Activated naive CD8-positive, alpha-beta T cell (primary cell): ENCODE measurements at regions not wholly inside any gene's neighbourhood (a gene's known extent, or its start where the extent isn't known, plus 50 kb on each side); places are given as distances from the start of the nearest gene placed in this dataset.
"Not testable (repeated sequence)": the region's sequence is repeated elsewhere in the genome, so short reads cannot be mapped to it uniquely, and the experiment has no call there.

Experiments
- H3K27ac Mint-ChIP-seq: one replicate; pipeline ENCODE4 v1.8.0; 2021; ENCODE audit warnings: mixed read lengths
- H3K27me3 Mint-ChIP-seq: one replicate; pipeline ENCODE4 v1.8.0; 2021; ENCODE audit warnings: mixed read lengths
- H3K36me3 Mint-ChIP-seq: one replicate; pipeline ENCODE4 v1.8.0; 2021; ENCODE audit warnings: mixed read lengths
- H3K4me1 Mint-ChIP-seq: one replicate; pipeline ENCODE4 v1.8.0; 2021; ENCODE audit warnings: low read depth, mixed read lengths
- H3K4me3 Mint-ChIP-seq: one replicate; pipeline ENCODE4 v1.8.0; 2021; ENCODE audit warnings: mild to moderate bottlenecking, mixed read lengths
- H3K9me3 Mint-ChIP-seq: one replicate; pipeline ENCODE4 v1.8.0; 2021; ENCODE audit warnings: low read depth, mixed read lengths

DNA sequence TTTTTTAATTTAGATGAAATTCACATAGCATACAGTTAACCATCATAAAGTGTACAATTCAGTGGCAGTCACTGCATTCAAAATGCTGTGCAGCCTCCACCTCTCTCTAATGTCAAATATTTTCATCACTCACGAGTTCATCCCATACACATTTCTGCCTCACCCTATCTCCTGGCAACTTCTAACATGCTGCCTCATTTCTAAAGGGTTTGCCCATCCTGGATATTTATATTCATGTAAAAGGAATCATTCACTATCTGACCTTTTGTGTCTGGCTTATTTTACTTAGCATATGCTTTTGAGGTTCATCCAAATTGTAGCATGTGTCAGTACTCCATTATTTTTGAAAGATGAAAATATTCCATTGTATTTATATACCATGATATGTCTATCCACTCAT is 286.9 kb upstream of the VSTM2A start:
- H3K36me3 Mint-ChIP-seq, result no peaks in the 10 kb centered on the region
- H3K27me3 Mint-ChIP-seq, result no peaks in the 10 kb centered on the region
- no peak overlapping the region for H3K27ac Mint-ChIP-seq
- no peaks in the 10 kb centered on the region for H3K4me1 Mint-ChIP-seq
- peaks cover 11% of the 10 kb centered on the region for H3K9me3 Mint-ChIP-seq
- no peak overlapping the region for H3K4me3 Mint-ChIP-seq

GRCh38 chr7:54259185-54259584 is 283.0 kb upstream of the VSTM2A start:
- no peak overlapping the region for H3K4me3 Mint-ChIP-seq
- H3K9me3 Mint-ChIP-seq, result peaks cover 5% of the 10 kb centered on the region
- no peaks in the 10 kb centered on the region for H3K27me3 Mint-ChIP-seq
- H3K36me3 Mint-ChIP-seq, result no peaks in the 10 kb centered on the region
- H3K27ac Mint-ChIP-seq, result no peak overlapping the region
- no peaks in the 10 kb centered on the region for H3K4me1 Mint-ChIP-seq

GRCh38 chr7:54260941-54261371 is 281.2 kb upstream of the VSTM2A start:
- H3K4me1 Mint-ChIP-seq, result no peaks in the 10 kb centered on the region
- H3K27ac Mint-ChIP-seq, result no peak overlapping the region
- H3K4me3 Mint-ChIP-seq, result no peak overlapping the region
- no peaks in the 10 kb centered on the region for H3K36me3 Mint-ChIP-seq
- H3K27me3 Mint-ChIP-seq, result no peaks in the 10 kb centered on the region
- H3K9me3 Mint-ChIP-seq, result peaks cover 9% of the 10 kb centered on the region

GRCh38 chr7:54278847-54279246 is 263.3 kb upstream of the VSTM2A start:
- H3K9me3 Mint-ChIP-seq, result peaks cover 25% of the 10 kb centered on the region
- no peaks in the 10 kb centered on the region for H3K4me1 Mint-ChIP-seq
- no peak overlapping the region for H3K4me3 Mint-ChIP-seq
- no peak overlapping the region for H3K27ac Mint-ChIP-seq
- no peaks in the 10 kb centered on the region for H3K27me3 Mint-ChIP-seq
- no peaks in the 10 kb centered on the region for H3K36me3 Mint-ChIP-seq

GRCh38 chr7:54292171-54292925 is 249.8 kb upstream of the VSTM2A start:
- H3K4me3 Mint-ChIP-seq, result no peak overlapping the region
- no peaks in the 10 kb centered on the region for H3K36me3 Mint-ChIP-seq
- no peaks in the 10 kb centered on the region for H3K4me1 Mint-ChIP-seq
- peaks cover 18% of the 10 kb centered on the region for H3K9me3 Mint-ChIP-seq
- no peaks in the 10 kb centered on the region for H3K27me3 Mint-ChIP-seq
- H3K27ac Mint-ChIP-seq, result no peak overlapping the region

GRCh38 chr7:54299426-54299825 is 242.7 kb upstream of the VSTM2A start:
- H3K4me1 Mint-ChIP-seq, result no peaks in the 10 kb centered on the region
- H3K27ac Mint-ChIP-seq, result no peak overlapping the region
- H3K9me3 Mint-ChIP-seq, result peaks cover 3% of the 10 kb centered on the region
- H3K4me3 Mint-ChIP-seq, result no peak overlapping the region
- no peaks in the 10 kb centered on the region for H3K27me3 Mint-ChIP-seq
- no peaks in the 10 kb centered on the region for H3K36me3 Mint-ChIP-seq

DNA sequence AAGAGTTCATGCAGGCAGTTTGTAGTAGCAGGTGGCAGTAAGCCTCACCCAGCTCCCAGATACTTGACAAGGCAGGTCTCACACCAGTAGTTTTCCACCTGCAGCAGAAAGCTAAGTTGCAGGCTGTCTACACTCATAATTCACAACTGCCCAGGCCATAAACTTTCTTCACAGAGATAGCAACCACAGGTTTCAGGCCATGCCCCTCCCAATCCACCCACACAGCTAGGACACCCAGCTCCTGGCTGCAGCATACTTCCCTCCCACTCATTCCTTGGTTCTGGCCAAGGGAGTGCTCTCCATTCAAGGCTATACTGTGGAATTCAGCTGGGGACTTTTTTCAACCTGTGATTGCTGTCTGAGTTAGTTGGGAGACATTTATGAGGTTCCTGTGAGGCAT is 226.2 kb upstream of the VSTM2A start:
- H3K4me3 Mint-ChIP-seq, H3K9me3 Mint-ChIP-seq, H3K27ac Mint-ChIP-seq, H3K27me3 Mint-ChIP-seq, H3K36me3 Mint-ChIP-seq, H3K4me1 Mint-ChIP-seq: not testable (repeated sequence)

DNA sequence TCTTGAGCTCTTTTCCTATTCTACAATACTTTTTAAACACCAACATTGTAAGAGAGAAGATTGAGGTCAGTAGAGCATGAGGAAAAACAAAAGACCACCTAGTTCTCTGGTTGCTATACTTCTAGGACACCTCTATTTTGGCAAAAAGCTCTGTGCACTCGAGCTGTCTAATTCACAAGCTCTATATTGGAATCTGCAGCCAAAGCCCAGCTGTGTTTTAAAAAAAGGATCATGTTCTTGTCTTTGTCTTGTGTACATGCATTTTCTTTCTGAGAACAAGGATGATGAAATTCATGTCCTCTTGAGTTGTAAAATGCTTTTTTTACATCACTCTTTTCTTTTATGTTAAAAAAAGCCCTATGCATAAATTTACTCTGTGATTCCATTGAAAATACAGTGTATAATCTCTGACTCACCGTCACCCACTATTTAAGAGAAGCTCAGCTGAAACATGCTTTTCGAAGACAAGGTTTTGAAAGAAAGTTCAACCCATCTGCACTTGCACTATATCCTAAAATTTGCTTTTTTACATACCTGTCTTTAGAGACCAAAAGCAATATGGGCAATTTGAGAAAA is 215.5 kb upstream of the VSTM2A start:
- H3K9me3 Mint-ChIP-seq, result peaks cover 12% of the 10 kb centered on the region
- no peaks in the 10 kb centered on the region for H3K36me3 Mint-ChIP-seq
- no peaks in the 10 kb centered on the region for H3K27me3 Mint-ChIP-seq
- no peak overlapping the region for H3K4me3 Mint-ChIP-seq
- H3K4me1 Mint-ChIP-seq, result no peaks in the 10 kb centered on the region
- H3K27ac Mint-ChIP-seq, result no peak overlapping the region

DNA sequence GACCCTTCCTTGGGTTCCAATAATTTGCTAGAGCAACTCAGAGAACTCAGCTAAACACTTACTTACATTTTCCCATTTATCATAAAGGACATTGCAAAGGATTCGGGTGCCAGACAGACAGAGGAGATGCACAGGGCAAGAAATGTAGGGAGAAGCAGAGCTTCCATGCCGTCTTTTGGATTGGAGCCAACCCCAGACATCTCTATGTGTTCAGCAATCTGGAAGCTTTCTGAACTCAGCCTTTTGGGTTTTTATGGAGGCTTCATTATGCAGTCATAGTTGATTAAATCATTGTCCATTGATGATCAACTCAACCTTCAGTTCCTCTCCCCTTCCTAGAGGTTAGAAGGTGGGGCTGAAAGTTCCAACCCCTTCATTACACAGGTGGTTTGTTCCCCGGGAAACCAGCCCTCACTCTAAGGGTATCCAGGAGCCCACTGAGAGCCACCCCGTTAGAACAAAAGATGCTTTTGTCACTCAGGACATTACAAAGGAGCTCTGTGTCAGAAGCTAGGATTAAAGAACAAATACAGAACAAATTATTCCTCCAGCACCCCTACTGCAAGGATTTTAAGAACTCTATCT is 211.9 kb upstream of the VSTM2A start:
- Mint-ChIP-seq H3K27me3 (no peaks in the 10 kb centered on the region), H3K9me3 (peaks cover 8% of the 10 kb centered on the region), H3K4me3 (no peak overlapping the region), H3K4me1 (no peaks in the 10 kb centered on the region), H3K27ac (no peak overlapping the region), H3K36me3 (no peaks in the 10 kb centered on the region)

DNA sequence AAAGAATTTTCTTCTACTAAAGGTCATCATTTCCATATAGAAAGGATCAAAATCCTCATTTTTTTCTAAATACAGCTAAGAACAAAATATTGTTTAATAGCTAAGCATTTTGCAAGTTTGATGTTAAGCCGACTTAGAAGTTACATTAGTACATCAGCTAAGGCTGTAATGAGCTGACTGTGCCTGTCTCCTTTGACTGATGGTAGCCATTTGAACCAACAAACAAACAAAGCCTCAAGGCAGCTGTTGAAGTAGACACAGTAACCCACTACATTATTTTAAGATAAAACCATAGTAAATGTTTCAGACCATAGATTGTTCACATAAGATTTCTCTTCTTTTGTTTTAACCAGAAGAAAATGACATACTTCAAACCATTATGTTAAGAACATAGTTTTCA is 210.9 kb upstream of the VSTM2A start:
- H3K27me3 Mint-ChIP-seq, result no peaks in the 10 kb centered on the region
- no peaks in the 10 kb centered on the region for H3K4me1 Mint-ChIP-seq
- no peak overlapping the region for H3K4me3 Mint-ChIP-seq
- H3K27ac Mint-ChIP-seq, result no peak overlapping the region
- H3K9me3 Mint-ChIP-seq, result peaks cover 8% of the 10 kb centered on the region
- no peaks in the 10 kb centered on the region for H3K36me3 Mint-ChIP-seq

DNA sequence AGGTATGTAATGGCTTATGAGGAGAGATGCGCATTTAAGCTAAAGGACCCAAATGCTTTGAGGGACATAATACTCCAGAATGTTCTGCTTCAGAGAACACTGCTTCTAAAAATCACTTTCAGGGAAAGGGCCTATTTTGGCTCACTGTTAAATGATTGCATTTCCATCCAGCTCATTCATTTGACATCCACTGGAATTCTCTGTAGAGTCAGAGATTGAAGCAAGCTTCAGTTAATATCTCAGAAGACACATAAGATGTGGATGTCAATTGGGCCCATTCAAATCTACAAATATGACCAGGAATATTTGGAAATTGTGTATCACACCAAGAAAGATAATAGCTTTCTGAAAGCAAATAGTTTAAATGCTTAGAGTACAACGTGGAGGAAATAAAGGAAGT is 209.9 kb upstream of the VSTM2A start:
- Mint-ChIP-seq H3K9me3 (peaks cover 8% of the 10 kb centered on the region), H3K4me3 (no peak overlapping the region), H3K36me3 (no peaks in the 10 kb centered on the region), H3K4me1 (no peaks in the 10 kb centered on the region), H3K27me3 (no peaks in the 10 kb centered on the region), H3K27ac (no peak overlapping the region)

DNA sequence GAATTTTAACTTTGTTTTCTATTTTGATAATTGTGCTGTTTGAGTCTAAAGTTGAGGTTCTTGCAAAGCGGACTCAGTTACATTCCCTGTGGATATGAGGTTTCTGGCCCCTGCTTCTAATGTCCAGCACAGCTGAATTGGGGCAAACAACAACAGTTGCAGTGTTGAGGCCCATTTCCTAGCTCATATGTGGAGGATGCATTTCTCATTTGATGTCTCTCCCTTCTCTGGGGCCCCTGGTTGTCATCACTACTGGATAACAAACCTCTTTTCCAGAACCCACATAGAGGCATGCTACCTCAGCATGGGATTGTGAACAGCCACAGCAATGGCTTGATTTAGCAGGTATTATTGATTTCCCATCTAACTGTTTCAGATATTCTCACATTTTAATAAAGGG is 208.2 kb upstream of the VSTM2A start:
- Mint-ChIP-seq H3K4me1 (no peaks in the 10 kb centered on the region), H3K27ac (no peak overlapping the region), H3K36me3 (no peaks in the 10 kb centered on the region), H3K4me3 (no peak overlapping the region), H3K9me3 (peaks cover 8% of the 10 kb centered on the region), H3K27me3 (no peaks in the 10 kb centered on the region)

DNA sequence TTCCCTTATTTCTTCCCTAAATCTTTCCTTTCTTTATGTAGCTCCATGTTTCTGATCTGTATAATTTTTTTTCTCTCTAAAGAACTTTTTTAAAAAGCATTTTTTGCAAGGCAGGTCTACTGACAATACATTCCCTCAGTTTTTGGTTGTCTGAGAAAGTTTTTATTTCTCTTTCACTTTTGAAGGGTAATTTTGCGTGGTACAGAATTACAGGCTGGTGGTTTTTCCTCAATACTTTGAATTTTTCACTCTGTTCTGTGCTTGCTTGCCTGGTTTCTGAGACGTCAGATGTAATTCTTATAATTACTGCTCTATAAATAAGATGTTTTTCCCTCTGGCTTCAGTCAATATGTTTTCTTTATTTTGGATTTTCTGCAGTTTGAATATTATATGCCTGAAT is 205.4 kb upstream of the VSTM2A start:
- no peak overlapping the region for H3K27ac Mint-ChIP-seq
- H3K36me3 Mint-ChIP-seq, result no peaks in the 10 kb centered on the region
- no peaks in the 10 kb centered on the region for H3K4me1 Mint-ChIP-seq
- H3K27me3 Mint-ChIP-seq, result no peaks in the 10 kb centered on the region
- no peak overlapping the region for H3K4me3 Mint-ChIP-seq
- peaks cover 11% of the 10 kb centered on the region for H3K9me3 Mint-ChIP-seq

DNA sequence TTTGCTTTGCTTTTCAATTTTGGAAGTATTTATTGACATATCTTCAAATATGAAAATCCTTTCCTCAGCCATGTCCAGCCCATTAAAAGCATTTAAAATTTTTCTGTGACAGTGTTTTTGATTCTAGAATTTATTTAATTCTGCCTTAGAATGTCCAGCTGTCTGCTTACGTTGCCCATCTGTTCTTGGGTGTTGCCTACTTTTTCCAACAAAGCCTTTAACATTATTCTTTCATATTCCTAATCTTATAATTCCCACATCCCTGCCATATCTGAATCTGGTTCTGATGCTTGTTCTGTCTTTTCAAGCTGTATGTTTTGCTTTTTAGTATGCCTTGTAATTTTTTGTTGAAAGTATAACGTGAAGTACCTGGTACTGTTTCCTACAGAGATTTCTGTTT is 204.7 kb upstream of the VSTM2A start:
- Mint-ChIP-seq H3K4me1 (no peaks in the 10 kb centered on the region), H3K27ac (no peak overlapping the region), H3K9me3 (peaks cover 13% of the 10 kb centered on the region), H3K27me3 (no peaks in the 10 kb centered on the region), H3K4me3 (no peak overlapping the region), H3K36me3 (no peaks in the 10 kb centered on the region)

DNA sequence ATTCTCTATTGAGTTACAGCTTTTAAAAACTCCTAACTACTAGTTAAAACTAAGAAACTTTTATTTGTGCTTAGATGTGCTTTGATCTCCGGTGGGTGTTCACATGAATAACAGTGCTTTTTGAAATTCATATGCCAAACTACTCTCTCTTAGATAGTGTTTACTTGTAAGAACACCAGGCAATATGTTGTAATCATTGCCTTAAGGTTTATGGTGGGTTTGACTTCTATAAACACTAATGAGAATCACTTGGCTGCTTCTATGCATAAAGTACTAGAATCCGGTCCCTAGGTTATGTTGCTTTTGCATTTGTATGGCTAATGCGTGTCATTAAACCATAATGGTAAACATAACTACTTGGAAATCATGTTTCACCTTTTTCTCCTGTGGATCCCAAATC is 203.9 kb upstream of the VSTM2A start:
- peaks cover 15% of the 10 kb centered on the region for H3K9me3 Mint-ChIP-seq
- no peaks in the 10 kb centered on the region for H3K36me3 Mint-ChIP-seq
- H3K27me3 Mint-ChIP-seq, result no peaks in the 10 kb centered on the region
- no peak overlapping the region for H3K27ac Mint-ChIP-seq
- H3K4me3 Mint-ChIP-seq, result no peak overlapping the region
- no peaks in the 10 kb centered on the region for H3K4me1 Mint-ChIP-seq

GRCh38 chr7:54339073-54339472 is 203.1 kb upstream of the VSTM2A start:
- no peak overlapping the region for H3K27ac Mint-ChIP-seq
- H3K36me3 Mint-ChIP-seq, result no peaks in the 10 kb centered on the region
- no peaks in the 10 kb centered on the region for H3K27me3 Mint-ChIP-seq
- no peak overlapping the region for H3K4me3 Mint-ChIP-seq
- H3K4me1 Mint-ChIP-seq, result no peaks in the 10 kb centered on the region
- peaks cover 21% of the 10 kb centered on the region for H3K9me3 Mint-ChIP-seq
